ENCODE measurements at regions not wholly inside any gene's neighbourhood (a gene's known extent, or its start where the extent isn't known, plus 50 kb on each side); places are given as distances from the start of the nearest gene placed in this dataset.
"Not testable (repeated sequence)": the region's sequence is repeated elsewhere in the genome, so short reads cannot be mapped to it uniquely, and the experiment has no call there.

GRCh38 chr16:10317425-10318001 lies 68.3 kb upstream of the ATF7IP2 start:
- no peak for DNase-seq

DNA sequence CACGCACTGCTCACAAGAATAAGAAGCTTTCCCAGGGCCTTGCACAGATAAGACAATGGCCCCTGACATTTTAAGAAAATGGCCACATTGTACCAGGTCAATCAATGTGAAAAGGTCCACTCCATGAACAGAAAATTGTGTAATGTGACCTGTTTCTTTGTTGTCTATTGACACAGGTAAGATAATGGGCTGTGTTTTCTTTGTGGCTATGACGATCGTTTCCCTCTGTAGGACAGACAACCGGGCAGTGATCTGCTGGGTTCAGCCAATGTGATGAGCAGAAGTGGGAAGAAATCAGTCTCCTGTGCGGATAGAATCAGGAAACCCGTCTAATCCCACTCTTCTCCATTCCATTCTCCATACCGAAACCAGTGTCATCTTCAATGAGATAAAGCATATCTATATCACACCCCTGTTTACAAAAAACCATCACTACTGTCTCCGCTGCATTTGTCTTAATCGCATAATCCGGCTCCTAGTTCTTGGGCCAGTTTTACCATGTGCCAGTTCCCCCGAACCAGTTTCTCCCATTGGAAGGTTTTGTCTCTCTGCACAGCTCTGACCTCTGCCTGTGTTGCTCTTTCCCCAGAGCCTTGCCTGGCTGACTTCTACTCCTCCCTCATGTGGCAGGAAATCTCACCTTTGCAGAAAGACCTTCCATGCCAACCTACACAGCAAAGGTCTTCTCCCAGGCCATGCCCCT lies 66.9 kb upstream of the ATF7IP2 start:
- DNase-seq, result no peak

- no peak for DNase-seq
Measured at GRCh38 chr16:10321407-10322387, 64.2 kb upstream of the ATF7IP2 start.

- no peak for DNase-seq
Measured at GRCh38 chr16:10322723-10323527, 62.9 kb upstream of the ATF7IP2 start.

GRCh38 chr16:10323528-10323869 lies 62.4 kb upstream of the ATF7IP2 start:
- no peak for DNase-seq

GRCh38 chr16:10324210-10324609 lies 61.7 kb upstream of the ATF7IP2 start:
- no peak for DNase-seq

GRCh38 chr16:10325783-10326543 lies 59.9 kb upstream of the ATF7IP2 start:
- no peak for DNase-seq

GRCh38 chr16:10326647-10327046 lies 59.2 kb upstream of the ATF7IP2 start:
- no peak for DNase-seq

DNA sequence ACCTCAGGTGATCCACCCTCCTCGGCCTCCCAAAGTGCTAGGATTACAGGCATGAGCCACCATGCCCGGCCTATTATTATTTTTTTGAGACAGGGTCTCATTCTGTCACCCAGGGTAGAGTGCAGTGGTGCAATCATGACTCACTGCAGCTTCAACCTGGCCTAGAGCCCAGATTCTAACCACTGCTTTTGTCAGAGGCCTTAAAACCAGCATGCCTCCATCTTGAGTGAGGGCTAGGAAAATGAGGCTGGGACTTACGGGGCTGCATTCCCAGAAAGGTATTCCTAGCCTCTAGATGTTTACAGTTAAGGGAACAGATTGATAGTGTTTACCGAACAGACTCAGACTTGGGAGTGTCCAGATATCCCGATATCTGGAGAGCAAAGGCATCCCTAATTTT lies 57.6 kb upstream of the ATF7IP2 start:
- DNase-seq, result not testable (repeated sequence)

GRCh38 chr16:10332241-10332640 lies 53.6 kb upstream of the ATF7IP2 start:
- no peak for DNase-seq

DNA sequence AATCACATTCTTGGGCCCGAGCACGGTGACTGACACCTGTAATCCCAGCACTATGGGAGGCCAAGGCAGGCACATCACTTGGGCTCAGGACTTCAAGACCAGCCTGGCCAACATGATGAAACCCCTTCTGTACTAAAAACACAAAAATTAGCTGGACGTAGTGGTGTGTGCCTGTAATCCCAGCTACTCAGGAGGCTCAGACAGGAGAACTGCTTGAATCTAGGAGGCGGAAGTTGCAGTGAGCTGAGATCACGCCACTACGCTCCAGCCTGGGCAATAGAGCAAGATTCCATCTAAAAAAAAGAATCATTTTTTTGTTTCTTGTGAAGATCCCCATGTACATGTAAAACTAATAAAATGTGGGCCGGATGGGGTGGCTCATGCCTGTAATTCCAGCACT lies 53.1 kb upstream of the ATF7IP2 start:
- no peak for DNase-seq

DNA sequence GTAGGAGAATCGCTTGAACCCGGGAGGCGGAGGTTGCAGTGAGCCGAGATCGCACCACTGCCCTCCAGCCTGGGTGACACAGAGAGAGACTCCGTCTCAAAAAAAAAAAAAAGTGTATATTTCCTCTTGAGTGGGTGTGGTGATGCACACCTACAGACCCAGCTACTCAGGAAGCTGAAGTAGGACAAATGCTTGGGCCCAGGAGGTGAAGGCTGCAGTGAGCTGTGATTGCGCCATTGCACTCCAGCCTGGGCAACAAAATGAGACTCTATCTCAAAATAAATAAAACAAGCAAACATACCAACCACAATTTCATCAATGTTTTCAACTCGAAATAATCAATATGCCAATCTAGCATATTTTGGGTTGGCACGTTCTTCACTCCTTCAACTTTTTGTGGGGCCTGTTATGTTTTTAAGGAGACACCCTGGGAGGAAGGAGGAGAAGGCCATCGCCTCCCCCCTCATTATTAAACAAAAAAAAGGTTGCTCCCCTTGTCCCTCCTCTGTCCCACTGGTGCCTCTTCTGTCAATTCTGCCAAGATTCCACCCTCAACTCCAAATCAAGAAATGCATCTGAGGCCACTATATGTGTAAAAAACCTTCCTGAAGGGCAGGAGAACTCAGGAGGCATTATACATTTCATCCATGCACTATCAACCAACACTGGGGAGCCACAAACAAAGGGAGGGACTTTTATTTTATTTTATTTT lies 52.4 kb upstream of the ATF7IP2 start:
- no peak for DNase-seq

GRCh38 chr16:10335681-10336080 lies 50.2 kb upstream of the ATF7IP2 start:
- no peak for DNase-seq

Data from stimulated activated CD4-positive, alpha-beta T cell treated with anti-CD3 and anti-CD28 coated beads, Interleukin-2, amount 100 ng/mL, for 48 hours (primary cell).